ENCODE measurements at regions not wholly inside any gene's neighbourhood (a gene's known extent, or its start where the extent isn't known, plus 50 kb on each side); places are given as distances from the start of the nearest gene placed in this dataset.
"Not testable (repeated sequence)": the region's sequence is repeated elsewhere in the genome, so short reads cannot be mapped to it uniquely, and the experiment has no call there.

- TF ChIP-seq, protein P1, sequence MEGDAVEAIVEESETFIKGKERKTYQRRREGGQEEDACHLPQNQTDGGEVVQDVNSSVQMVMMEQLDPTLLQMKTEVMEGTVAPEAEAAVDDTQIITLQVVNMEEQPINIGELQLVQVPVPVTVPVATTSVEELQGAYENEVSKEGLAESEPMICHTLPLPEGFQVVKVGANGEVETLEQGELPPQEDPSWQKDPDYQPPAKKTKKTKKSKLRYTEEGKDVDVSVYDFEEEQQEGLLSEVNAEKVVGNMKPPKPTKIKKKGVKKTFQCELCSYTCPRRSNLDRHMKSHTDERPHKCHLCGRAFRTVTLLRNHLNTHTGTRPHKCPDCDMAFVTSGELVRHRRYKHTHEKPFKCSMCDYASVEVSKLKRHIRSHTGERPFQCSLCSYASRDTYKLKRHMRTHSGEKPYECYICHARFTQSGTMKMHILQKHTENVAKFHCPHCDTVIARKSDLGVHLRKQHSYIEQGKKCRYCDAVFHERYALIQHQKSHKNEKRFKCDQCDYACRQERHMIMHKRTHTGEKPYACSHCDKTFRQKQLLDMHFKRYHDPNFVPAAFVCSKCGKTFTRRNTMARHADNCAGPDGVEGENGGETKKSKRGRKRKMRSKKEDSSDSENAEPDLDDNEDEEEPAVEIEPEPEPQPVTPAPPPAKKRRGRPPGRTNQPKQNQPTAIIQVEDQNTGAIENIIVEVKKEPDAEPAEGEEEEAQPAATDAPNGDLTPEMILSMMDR (IDR thresholded peaks at IDR 0.05; ENCODE audit: control extremely low read depth in 1 of 3, insufficient read depth in 1 of 3, low read depth in 1 of 3, low read length in 3 of 3) = not testable (repeated sequence)
- not testable (repeated sequence) for TF ChIP-seq SIN3A (conservative IDR thresholded peaks at IDR 0.05 in 1 of 2, IDR thresholded peaks at IDR 0.05 in 1 of 2; ENCODE audit: low read depth in 1 of 2, low read length in 2 of 2); EP300 (IDR thresholded peaks at IDR 0.05; ENCODE audit: borderline replicate concordance in 1 of 2, low read depth in 2 of 2, low read length in 2 of 2); TCF12 (IDR thresholded peaks at IDR 0.05; ENCODE audit: low read depth, low read length); CEBPB (IDR thresholded peaks at IDR 0.05; ENCODE audit: low read depth, low read length); USF2 (IDR thresholded peaks at IDR 0.05; ENCODE audit: low read length); POLR2AphosphoS5 (IDR thresholded peaks at IDR 0.05; ENCODE audit: low read depth, low read length); POLR2A (IDR thresholded peaks at IDR 0.05; ENCODE audit: control extremely low read depth in 1 of 2, low read depth in 2 of 2, low read length in 2 of 2); EZH2 (IDR thresholded peaks at IDR 0.05; ENCODE audit: low read depth, low read length, severe bottlenecking)
- TF ChIP-seq, protein P2, sequence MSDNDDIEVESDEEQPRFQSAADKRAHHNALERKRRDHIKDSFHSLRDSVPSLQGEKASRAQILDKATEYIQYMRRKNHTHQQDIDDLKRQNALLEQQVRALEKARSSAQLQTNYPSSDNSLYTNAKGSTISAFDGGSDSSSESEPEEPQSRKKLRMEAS (IDR thresholded peaks at IDR 0.05) = not testable (repeated sequence)
These were observed 178.0 kb upstream of the TPTE start for GRCh38 chr21:10343146-10343935.

Data from H1 (cell line).